Epithelial cell of proximal tubule (primary cell): ENCODE measurements at regions not wholly inside any gene's neighbourhood (a gene's known extent, or its start where the extent isn't known, plus 50 kb on each side); places are given as distances from the start of the nearest gene placed in this dataset.

ENCODE experiments used
- DNase-seq: peaks from one replicate; pipeline ENCODE4 v3.0.0-alpha.2; 2011; ENCODE audit warnings: low read depth
- H3K4me3 ChIP-seq: 2 replicates; pipeline ENCODE4 v1.5.1; 2011; ENCODE audit warnings: low read depth, mild to moderate bottlenecking, low read length
- TF ChIP-seq, protein P1 (sequence below): conservative IDR thresholded peaks from 2 replicates; pipeline ENCODE4 v1.5.1; 2012; ENCODE audit warnings: low read depth, mild to moderate bottlenecking, low read length

DNA sequence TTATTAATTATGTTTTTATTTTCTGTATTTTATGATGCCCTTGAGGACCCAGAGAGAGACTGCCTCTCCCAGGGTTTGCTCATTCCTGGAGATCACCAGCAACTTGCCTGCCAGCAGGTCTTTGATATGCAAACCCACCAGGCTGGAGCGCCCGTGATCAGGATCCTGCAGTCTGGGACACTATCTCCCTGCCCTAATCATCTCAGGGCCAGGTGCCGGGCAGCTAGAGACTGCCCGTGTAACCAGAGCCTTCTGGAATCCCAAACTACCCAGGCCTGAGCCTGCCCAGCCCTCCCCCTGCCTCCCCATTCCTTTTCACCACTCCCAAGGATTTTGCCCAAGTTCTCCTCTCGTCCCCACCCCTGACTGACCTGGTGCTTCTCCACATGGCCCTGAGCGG, 52.2 kb upstream of the B3GAT1 start:
- DNase-seq: no peak
- H3K4me3 ChIP-seq: no peak overlapping the region
- TF ChIP-seq, protein P1, sequence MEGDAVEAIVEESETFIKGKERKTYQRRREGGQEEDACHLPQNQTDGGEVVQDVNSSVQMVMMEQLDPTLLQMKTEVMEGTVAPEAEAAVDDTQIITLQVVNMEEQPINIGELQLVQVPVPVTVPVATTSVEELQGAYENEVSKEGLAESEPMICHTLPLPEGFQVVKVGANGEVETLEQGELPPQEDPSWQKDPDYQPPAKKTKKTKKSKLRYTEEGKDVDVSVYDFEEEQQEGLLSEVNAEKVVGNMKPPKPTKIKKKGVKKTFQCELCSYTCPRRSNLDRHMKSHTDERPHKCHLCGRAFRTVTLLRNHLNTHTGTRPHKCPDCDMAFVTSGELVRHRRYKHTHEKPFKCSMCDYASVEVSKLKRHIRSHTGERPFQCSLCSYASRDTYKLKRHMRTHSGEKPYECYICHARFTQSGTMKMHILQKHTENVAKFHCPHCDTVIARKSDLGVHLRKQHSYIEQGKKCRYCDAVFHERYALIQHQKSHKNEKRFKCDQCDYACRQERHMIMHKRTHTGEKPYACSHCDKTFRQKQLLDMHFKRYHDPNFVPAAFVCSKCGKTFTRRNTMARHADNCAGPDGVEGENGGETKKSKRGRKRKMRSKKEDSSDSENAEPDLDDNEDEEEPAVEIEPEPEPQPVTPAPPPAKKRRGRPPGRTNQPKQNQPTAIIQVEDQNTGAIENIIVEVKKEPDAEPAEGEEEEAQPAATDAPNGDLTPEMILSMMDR: no peak

DNA sequence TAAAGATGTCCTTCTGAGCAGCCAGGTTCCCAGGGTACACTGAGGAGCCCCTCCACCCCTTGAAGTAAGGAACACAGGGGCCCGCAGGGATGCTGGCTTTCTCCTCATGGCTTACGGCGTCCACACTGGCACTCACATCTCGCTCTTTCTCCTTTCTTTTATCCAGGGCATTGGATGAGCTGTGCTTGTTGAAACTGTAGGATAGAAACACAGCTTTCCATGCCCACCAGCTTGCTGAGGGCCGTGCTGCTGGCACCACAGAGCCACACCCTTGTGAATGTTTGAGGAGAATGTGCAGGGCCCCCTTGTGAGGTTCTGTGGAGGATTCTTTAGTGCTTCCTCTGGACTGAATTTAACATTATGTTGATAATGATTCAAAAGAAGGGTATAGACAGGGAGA, 51.7 kb upstream of the B3GAT1 start:
- DNase-seq: no peak
- TF ChIP-seq, protein P1: no peak
- no peak overlapping the region for H3K4me3 ChIP-seq
